ENCODE measurements at regions not wholly inside any gene's neighbourhood (a gene's known extent, or its start where the extent isn't known, plus 50 kb on each side); places are given as distances from the start of the nearest gene placed in this dataset.

GRCh38 chr5:54739371-54739770, 221.8 kb downstream of the SNX18 start:
- Histone ChIP-seq H4K20me1 (ENCODE audit: control insufficient read depth, extremely low read depth, insufficient read depth, low read length) (no peaks in the 10 kb centered on the region), H3K9ac (ENCODE audit: insufficient read depth, low read length) (no peak overlapping the region), H3K79me2 (ENCODE audit: control insufficient read depth, insufficient read depth, low read length) (no peaks in the 10 kb centered on the region), H3K4me2 (ENCODE audit: extremely low read depth, insufficient read depth, low read length) (no peak overlapping the region), H3K9me3 (ENCODE audit: control insufficient read depth, insufficient read depth, low read depth, low read length) (no peaks in the 10 kb centered on the region), H2AFZ (ENCODE audit: low read length) (no peak overlapping the region), H3K4me1 (ENCODE audit: control insufficient read depth, extremely low read depth, insufficient read depth, low read length) (peaks cover 23% of the 10 kb centered on the region), H3K27ac (ENCODE audit: insufficient read depth, low read length) (no peak overlapping the region), H3K4me3 (replicated peaks in 1 of 4; ENCODE audit: control extremely low read depth in 1 of 4, insufficient read depth in 1 of 4, low read depth in 3 of 4, low read length in 4 of 4) (no peak overlapping the region), H3K27me3 (ENCODE audit: control insufficient read depth, insufficient read depth, low read length) (no peaks in the 10 kb centered on the region), H3K36me3 (ENCODE audit: control insufficient read depth, insufficient read depth, low read length) (no peaks in the 10 kb centered on the region)
- DNase-seq (ENCODE audit: low read depth in 2 of 2): no peak
- TF ChIP-seq EZH2 (IDR thresholded peaks at IDR 0.05; ENCODE audit: low read length, missing control alignments): no peak
- TF ChIP-seq CTCF (conservative IDR thresholded peaks at IDR 0.05 in 1 of 2, IDR thresholded peaks at IDR 0.05 in 1 of 2; ENCODE audit: low read depth in 1 of 2, low read length in 2 of 2): no peak

GRCh38 chr5:54738973-54739367, 221.4 kb downstream of the SNX18 start:
- no peaks in the 10 kb centered on the region for H4K20me1 ChIP-seq (ENCODE audit: control insufficient read depth, extremely low read depth, insufficient read depth, low read length)
- no peak overlapping the region for H3K4me2 ChIP-seq (ENCODE audit: extremely low read depth, insufficient read depth, low read length)
- H3K9ac ChIP-seq (ENCODE audit: insufficient read depth, low read length): no peak overlapping the region
- peaks cover 23% of the 10 kb centered on the region for H3K4me1 ChIP-seq (ENCODE audit: control insufficient read depth, extremely low read depth, insufficient read depth, low read length)
- H2AFZ ChIP-seq (ENCODE audit: low read length): no peak overlapping the region
- no peak for TF ChIP-seq EZH2 (IDR thresholded peaks at IDR 0.05; ENCODE audit: low read length, missing control alignments)
- no peak for TF ChIP-seq CTCF (conservative IDR thresholded peaks at IDR 0.05 in 1 of 2, IDR thresholded peaks at IDR 0.05 in 1 of 2; ENCODE audit: low read depth in 1 of 2, low read length in 2 of 2)
- no peaks in the 10 kb centered on the region for H3K79me2 ChIP-seq (ENCODE audit: control insufficient read depth, insufficient read depth, low read length)
- no peak for DNase-seq (ENCODE audit: low read depth in 2 of 2)
- H3K27ac ChIP-seq (ENCODE audit: insufficient read depth, low read length): no peak overlapping the region
- no peaks in the 10 kb centered on the region for H3K27me3 ChIP-seq (ENCODE audit: control insufficient read depth, insufficient read depth, low read length)
- H3K9me3 ChIP-seq (ENCODE audit: control insufficient read depth, insufficient read depth, low read depth, low read length): no peaks in the 10 kb centered on the region
- no peaks in the 10 kb centered on the region for H3K36me3 ChIP-seq (ENCODE audit: control insufficient read depth, insufficient read depth, low read length)
- H3K4me3 ChIP-seq (replicated peaks in 1 of 4; ENCODE audit: control extremely low read depth in 1 of 4, insufficient read depth in 1 of 4, low read depth in 3 of 4, low read length in 4 of 4): no peak overlapping the region

GRCh38 chr5:54738118-54738972, 220.8 kb downstream of the SNX18 start:
- DNase-seq (ENCODE audit: low read depth in 2 of 2): peak; percentile 47

More at GRCh38 chr5:54738118-54738972, 220.8 kb downstream of the SNX18 start:
- Histone ChIP-seq H3K79me2 (ENCODE audit: control insufficient read depth, insufficient read depth, low read length) (no peaks in the 10 kb centered on the region), H3K9ac (ENCODE audit: insufficient read depth, low read length) (no peak overlapping the region), H3K9me3 (ENCODE audit: control insufficient read depth, insufficient read depth, low read depth, low read length) (no peaks in the 10 kb centered on the region), H3K4me3 (replicated peaks in 1 of 4; ENCODE audit: control extremely low read depth in 1 of 4, insufficient read depth in 1 of 4, low read depth in 3 of 4, low read length in 4 of 4) (no peak overlapping the region), H3K4me1 (ENCODE audit: control insufficient read depth, extremely low read depth, insufficient read depth, low read length) (peaks cover 16% of the 10 kb centered on the region), H3K27ac (ENCODE audit: insufficient read depth, low read length) (peak overlapping the region; percentile 48), H2AFZ (ENCODE audit: low read length) (peak overlapping the region; percentile 81), H3K4me2 (ENCODE audit: extremely low read depth, insufficient read depth, low read length) (peak overlapping the region; percentile 46), H3K27me3 (ENCODE audit: control insufficient read depth, insufficient read depth, low read length) (no peaks in the 10 kb centered on the region), H3K36me3 (ENCODE audit: control insufficient read depth, insufficient read depth, low read length) (no peaks in the 10 kb centered on the region), H4K20me1 (ENCODE audit: control insufficient read depth, extremely low read depth, insufficient read depth, low read length) (no peaks in the 10 kb centered on the region)
- TF ChIP-seq CTCF (conservative IDR thresholded peaks at IDR 0.05 in 1 of 2, IDR thresholded peaks at IDR 0.05 in 1 of 2; ENCODE audit: low read depth in 1 of 2, low read length in 2 of 2) (no peak), EZH2 (IDR thresholded peaks at IDR 0.05; ENCODE audit: low read length, missing control alignments) (no peak)
